H9 (cell line): ENCODE measurements at regions not wholly inside any gene's neighbourhood (a gene's known extent, or its start where the extent isn't known, plus 50 kb on each side); places are given as distances from the start of the nearest gene placed in this dataset.
A peak's percentile ranks its signal among the peaks of the same experiment; 100 is the strongest.

Experiments used
- DNase-seq: peaks from one replicate; pipeline ENCODE4 v3.0.0-alpha.2; 2017
- H2AFZ ChIP-seq: one replicate; pipeline ENCODE4 v1.6.1; 2013; ENCODE audit warnings: mild to moderate bottlenecking, low read length, control low read depth, moderate library complexity
- H2AK5ac ChIP-seq: 2 replicates; pipeline ENCODE4 v1.6.1; 2013; ENCODE audit warnings: low read length, control low read depth, mixed read lengths; ENCODE audit not compliant: insufficient read length
- H2BK120ac ChIP-seq: one replicate; pipeline ENCODE4 v1.6.1; 2013; ENCODE audit warnings: low read depth, mild to moderate bottlenecking, low read length, control low read depth, inconsistent platforms; ENCODE audit not compliant: poor library complexity, severe bottlenecking
- H2BK12ac ChIP-seq: 2 replicates; pipeline ENCODE4 v1.6.1; 2013; ENCODE audit warnings: low read length, control low read depth, mixed read lengths, low read depth; ENCODE audit not compliant: insufficient read length
- H2BK15ac ChIP-seq: 2 replicates; pipeline ENCODE4 v1.6.1; 2013; ENCODE audit warnings: low read depth, low read length, control low read depth
- H2BK20ac ChIP-seq: one replicate; pipeline ENCODE4 v1.6.1; 2013; ENCODE audit warnings: low read depth, mild to moderate bottlenecking, low read length, control low read depth, inconsistent platforms; ENCODE audit not compliant: poor library complexity, severe bottlenecking
- H2BK5ac ChIP-seq: 2 replicates; pipeline ENCODE4 v1.6.1; 2013; ENCODE audit warnings: low read length, control low read depth, mixed read lengths; ENCODE audit not compliant: insufficient read length
- H3K14ac ChIP-seq: 2 replicates; pipeline ENCODE4 v1.6.1; 2013; ENCODE audit warnings: low read length, control low read depth; ENCODE audit not compliant: insufficient read depth
- H3K18ac ChIP-seq: 2 replicates; pipeline ENCODE4 v1.6.1; 2013; ENCODE audit warnings: low read depth, mild to moderate bottlenecking, mixed read lengths, low read length, control low read depth; ENCODE audit not compliant: insufficient read length
- H3K23ac ChIP-seq: 2 replicates; pipeline ENCODE4 v1.6.1; 2013; ENCODE audit warnings: low read length, control low read depth, mixed read lengths, low read depth; ENCODE audit not compliant: insufficient read length
- H3K23me2 ChIP-seq: 2 replicates; pipeline ENCODE4 v1.6.1; 2013; ENCODE audit warnings: low read depth, mild to moderate bottlenecking, mixed read lengths, low read length, control low read depth; ENCODE audit not compliant: insufficient read length, poor library complexity, severe bottlenecking
- H3K27ac ChIP-seq: 2 replicates; pipeline ENCODE4 v1.5.1; 2013; ENCODE audit warnings: low read length, control low read depth, mixed read lengths, low read depth; ENCODE audit not compliant: insufficient read length
- H3K27me3 ChIP-seq: 2 replicates; pipeline ENCODE4 v1.6.1; 2013; ENCODE audit warnings: low read length, control low read depth, inconsistent platforms; ENCODE audit not compliant: insufficient read depth
- H3K4ac ChIP-seq: 2 replicates; pipeline ENCODE4 v1.6.1; 2013; ENCODE audit warnings: low read depth, mild to moderate bottlenecking, control low read depth, inconsistent platforms, low read length, moderate library complexity
- H3K4me1 ChIP-seq: 2 replicates; pipeline ENCODE4 v1.6.1; 2013; ENCODE audit warnings: low read length, control low read depth, inconsistent platforms; ENCODE audit not compliant: insufficient read depth
- H3K4me2 ChIP-seq: 2 replicates; pipeline ENCODE4 v1.6.1; 2013; ENCODE audit warnings: low read length, control low read depth, mixed read lengths; ENCODE audit not compliant: insufficient read length, insufficient read depth
- H3K56ac ChIP-seq: 2 replicates; pipeline ENCODE4 v1.6.1; 2013; ENCODE audit warnings: low read depth, mild to moderate bottlenecking, mixed read lengths, low read length, control low read depth; ENCODE audit not compliant: insufficient read length
- H3K79me1 ChIP-seq: 2 replicates; pipeline ENCODE4 v1.6.1; 2013; ENCODE audit warnings: low read depth, mild to moderate bottlenecking, moderate library complexity, low read length, control low read depth, inconsistent platforms; ENCODE audit not compliant: insufficient read depth, poor library complexity, severe bottlenecking
- H3K79me2 ChIP-seq: 2 replicates; pipeline ENCODE4 v1.6.1; 2013; ENCODE audit warnings: low read length, control low read depth, inconsistent platforms; ENCODE audit not compliant: insufficient read depth
- H3K9ac ChIP-seq: 2 replicates; pipeline ENCODE4 v1.6.1; 2013; ENCODE audit warnings: low read length, control low read depth, mixed read lengths; ENCODE audit not compliant: insufficient read length; ENCODE audit errors: extremely low read depth
- H3K9me3 ChIP-seq: one replicate; pipeline ENCODE4 v1.6.1; 2013; ENCODE audit warnings: low read depth, low read length, inconsistent platforms; ENCODE audit not compliant: control insufficient read depth
- H3T11ph ChIP-seq: one replicate; pipeline ENCODE4 v1.6.1; 2013; ENCODE audit warnings: mild to moderate bottlenecking, low read length, control low read depth, inconsistent platforms
- H4K20me1 ChIP-seq: one replicate; pipeline ENCODE4 v1.6.1; 2013; ENCODE audit not compliant: control insufficient read depth, insufficient read length, insufficient read depth
- H4K5ac ChIP-seq: 2 replicates; pipeline ENCODE4 v1.6.1; 2013; ENCODE audit warnings: low read depth, mild to moderate bottlenecking, mixed read lengths, low read length, control low read depth; ENCODE audit not compliant: insufficient read length
- H4K8ac ChIP-seq: replicated peaks from 2 replicates; pipeline ENCODE4 v1.6.1; 2013; ENCODE audit warnings: low read length, control low read depth, mixed read lengths, low read depth; ENCODE audit not compliant: insufficient read length
- H4K91ac ChIP-seq: 2 replicates; pipeline ENCODE4 v1.6.1; 2013; ENCODE audit warnings: low read depth, mild to moderate bottlenecking, moderate library complexity, mixed read lengths, low read length, control low read depth; ENCODE audit not compliant: insufficient read length
- H3K27ac Mint-ChIP-seq, 3 experiments: 2 replicates in 2 of 3; 3 replicates in 1 of 3; pipeline ENCODE4 v1.8.0; 2020 to 2021; ENCODE audit warnings: mixed read lengths in 3 of 3, mild to moderate bottlenecking in 1 of 3, moderate library complexity in 1 of 3
- H3K27me3 Mint-ChIP-seq: 2 replicates; pipeline ENCODE4 v1.8.0; 2021; ENCODE audit warnings: low read depth, mild to moderate bottlenecking, moderate library complexity, mixed read lengths
- H3K36me3 Mint-ChIP-seq, 3 experiments: 2 replicates in 2 of 3; 3 replicates in 1 of 3; pipeline ENCODE4 v1.8.0; 2020 to 2021; ENCODE audit warnings: low read depth in 3 of 3, mixed read lengths in 3 of 3; ENCODE audit not compliant: insufficient read depth in 1 of 3
- H3K4me1 Mint-ChIP-seq, 2 experiments: 2 replicates each; pipeline ENCODE4 v1.8.0; 2020; ENCODE audit warnings: mixed read lengths in 2 of 2
- H3K4me3 Mint-ChIP-seq, 2 experiments: 2 replicates in 1 of 2; 3 replicates in 1 of 2; pipeline ENCODE4 v1.8.0; 2020 to 2021; ENCODE audit warnings: mild to moderate bottlenecking in 2 of 2, mixed read lengths in 2 of 2, moderate library complexity in 1 of 2
- H3K9me3 Mint-ChIP-seq, 2 experiments: 2 replicates in 1 of 2; 3 replicates in 1 of 2; pipeline ENCODE4 v1.8.0; 2020; ENCODE audit warnings: mild to moderate bottlenecking in 2 of 2, mixed read lengths in 2 of 2, moderate library complexity in 1 of 2
- CTCF ChIP-seq: fragments of 200-600 bp; sonication (generic); conservative IDR thresholded peaks from 3 replicates; pipeline ENCODE4 v1.8.0; 2021; ENCODE audit warnings: antibody characterized with exemption, mild to moderate bottlenecking
- WGBS: extraction: QIAGEN DNeasy Blood & Tissue Kit; methylation state at CpG from one replicate; pipeline ENCODE4 v1.1.7; 2013; ENCODE audit warnings: missing lambda C conversion rate, low lambda C conversion rate, mixed read lengths; ENCODE audit not compliant: insufficient read length; ENCODE audit errors: extremely low coverage; 5-methylcytosine and 5-hydroxymethylcytosine counted together

DNA sequence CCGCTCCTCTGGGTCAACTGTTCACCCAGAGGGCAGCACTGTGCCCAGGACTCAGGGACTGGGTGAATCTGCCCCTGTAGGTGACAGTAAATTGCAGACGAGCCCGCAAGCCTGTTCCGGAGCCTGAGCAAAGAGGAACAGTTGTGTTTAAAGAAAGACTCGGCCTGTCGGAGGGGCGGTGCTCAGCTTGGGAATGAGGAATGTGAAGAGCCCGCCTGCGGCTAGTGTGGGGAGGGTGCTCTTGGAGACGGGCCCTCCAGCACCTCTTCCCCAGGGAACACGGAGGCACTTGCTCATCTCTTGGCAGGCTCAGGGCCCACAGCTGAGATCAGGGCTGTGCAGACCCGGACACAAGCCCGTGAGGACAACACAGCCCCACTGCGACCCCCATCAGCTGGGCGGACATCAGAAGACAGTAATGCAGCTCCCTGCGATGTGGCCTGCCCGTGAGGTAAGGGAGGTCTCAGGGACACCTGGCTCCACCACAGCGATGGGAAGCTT, 299.0 kb downstream of the NDUFA10 start:
- no peak for DNase-seq
- H3K4me1 Mint-ChIP-seq, result peaks cover under 1 to 13% of the 10 kb centered on the region in 2 experiments
- Histone ChIP-seq H4K20me1 (no peaks in the 10 kb centered on the region), H3K56ac (no peak overlapping the region), H3K27me3 (no peaks in the 10 kb centered on the region), H2BK15ac (no peak overlapping the region), H2BK20ac (no peak overlapping the region), H3K23me2 (no peaks in the 10 kb centered on the region), H3K4ac (no peak overlapping the region), H4K5ac (no peak overlapping the region), H3K4me1 (no peaks in the 10 kb centered on the region), H3K27ac (no peak overlapping the region), H3K18ac (no peak overlapping the region), H3K23ac (no peak overlapping the region), H3K9ac (no peak overlapping the region), H4K91ac (no peak overlapping the region), H3K9me3 (no peaks in the 10 kb centered on the region), H2AK5ac (no peak overlapping the region), H3K4me2 (no peak overlapping the region), H4K8ac (no peak overlapping the region), H3T11ph (no peak overlapping the region), H2BK5ac (no peak overlapping the region), H3K79me1 (no peaks in the 10 kb centered on the region), H2BK12ac (no peak overlapping the region), H2BK120ac (no peak overlapping the region), H3K14ac (peak overlapping the region; percentile 40), H3K79me2 (no peaks in the 10 kb centered on the region), H2AFZ (no peak overlapping the region)
- peaks cover 3 to 4% of the 10 kb centered on the region in 2 experiments; a peak in 3 of 5 replicates for H3K9me3 Mint-ChIP-seq
- TF ChIP-seq CTCF, result no peak
- H3K27ac Mint-ChIP-seq, result peak overlapping the region; percentile 61 to 71 (median 61); a peak in 1 of 7 replicates
- peaks cover 0 to 3% (median 0%) of the 10 kb centered on the region in 3 experiments; a peak in 1 of 7 replicates for H3K36me3 Mint-ChIP-seq
- WGBS, result no CpG with 5 or more reads among the region's 18 CpGs
- H3K27me3 Mint-ChIP-seq, result no peaks in the 10 kb centered on the region; the same call in 1 of the 2 replicates
- no peak overlapping the region for H3K4me3 Mint-ChIP-seq
